D721Med (cell line): ENCODE measurements at regions not wholly inside any gene's neighbourhood (a gene's known extent, or its start where the extent isn't known, plus 50 kb on each side); places are given as distances from the start of the nearest gene placed in this dataset.

Experiments used
- DNase-seq: peaks from one replicate; pipeline ENCODE4 v3.0.0; 2011; ENCODE audit warnings: low spot score; ENCODE audit not compliant: insufficient read length
- FAIRE-seq: peaks from 2 replicates; lab custom pipeline; 2011; peaks lifted over from hg19 to GRCh38; lab: Jason Lieb, UNC
- TF ChIP-seq, protein P1 (sequence below): IDR thresholded peaks from 2 replicates; pipeline ENCODE4 v1.5.1; 2012; ENCODE audit warnings: mild to moderate bottlenecking, control low read depth; ENCODE audit not compliant: insufficient read depth; ENCODE audit errors: missing control alignments

DNA sequence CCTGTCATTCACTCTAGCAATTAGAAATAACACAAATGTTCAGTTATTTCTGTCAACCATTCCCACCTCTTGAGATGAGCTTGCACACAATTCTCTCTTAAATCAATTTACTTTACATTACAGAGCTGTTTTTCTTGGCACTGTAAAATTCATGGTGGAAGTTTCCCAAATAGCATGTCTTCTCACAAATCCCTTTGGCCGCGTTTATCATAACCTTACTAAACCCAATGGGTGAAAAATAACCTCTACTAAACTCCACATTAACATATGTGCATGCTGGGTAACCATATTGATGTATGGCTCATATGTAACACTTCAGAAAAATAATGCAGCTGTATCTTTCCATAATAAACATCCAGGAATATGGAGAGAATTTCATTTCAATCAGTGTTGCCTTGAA lies 75.5 kb upstream of the SULT1C3 start:
- no peak for FAIRE-seq
- no peak for DNase-seq
- TF ChIP-seq, protein P1, sequence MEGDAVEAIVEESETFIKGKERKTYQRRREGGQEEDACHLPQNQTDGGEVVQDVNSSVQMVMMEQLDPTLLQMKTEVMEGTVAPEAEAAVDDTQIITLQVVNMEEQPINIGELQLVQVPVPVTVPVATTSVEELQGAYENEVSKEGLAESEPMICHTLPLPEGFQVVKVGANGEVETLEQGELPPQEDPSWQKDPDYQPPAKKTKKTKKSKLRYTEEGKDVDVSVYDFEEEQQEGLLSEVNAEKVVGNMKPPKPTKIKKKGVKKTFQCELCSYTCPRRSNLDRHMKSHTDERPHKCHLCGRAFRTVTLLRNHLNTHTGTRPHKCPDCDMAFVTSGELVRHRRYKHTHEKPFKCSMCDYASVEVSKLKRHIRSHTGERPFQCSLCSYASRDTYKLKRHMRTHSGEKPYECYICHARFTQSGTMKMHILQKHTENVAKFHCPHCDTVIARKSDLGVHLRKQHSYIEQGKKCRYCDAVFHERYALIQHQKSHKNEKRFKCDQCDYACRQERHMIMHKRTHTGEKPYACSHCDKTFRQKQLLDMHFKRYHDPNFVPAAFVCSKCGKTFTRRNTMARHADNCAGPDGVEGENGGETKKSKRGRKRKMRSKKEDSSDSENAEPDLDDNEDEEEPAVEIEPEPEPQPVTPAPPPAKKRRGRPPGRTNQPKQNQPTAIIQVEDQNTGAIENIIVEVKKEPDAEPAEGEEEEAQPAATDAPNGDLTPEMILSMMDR = no peak

DNA sequence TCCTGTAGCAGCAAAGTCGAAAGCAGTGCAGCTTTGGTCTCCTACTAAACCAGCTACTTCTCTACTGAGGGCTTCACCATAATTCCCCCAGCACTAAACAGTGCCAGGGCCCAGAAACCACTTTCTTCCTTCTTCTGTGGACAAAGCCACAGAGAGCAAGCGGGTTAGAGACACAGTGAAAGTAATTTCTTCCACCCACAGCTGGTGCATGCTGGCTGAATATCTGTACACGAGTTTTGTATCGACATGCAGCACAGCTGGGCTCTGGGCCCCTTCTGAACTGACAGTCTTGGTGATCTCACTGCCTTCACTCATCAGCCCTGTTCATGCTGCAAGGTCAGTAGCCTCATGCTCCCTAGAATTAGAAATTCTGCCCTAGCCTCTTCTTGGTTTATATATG lies 74.0 kb upstream of the SULT1C3 start:
- TF ChIP-seq, protein P1 = no peak
- FAIRE-seq (no peak), DNase-seq (no peak)

DNA sequence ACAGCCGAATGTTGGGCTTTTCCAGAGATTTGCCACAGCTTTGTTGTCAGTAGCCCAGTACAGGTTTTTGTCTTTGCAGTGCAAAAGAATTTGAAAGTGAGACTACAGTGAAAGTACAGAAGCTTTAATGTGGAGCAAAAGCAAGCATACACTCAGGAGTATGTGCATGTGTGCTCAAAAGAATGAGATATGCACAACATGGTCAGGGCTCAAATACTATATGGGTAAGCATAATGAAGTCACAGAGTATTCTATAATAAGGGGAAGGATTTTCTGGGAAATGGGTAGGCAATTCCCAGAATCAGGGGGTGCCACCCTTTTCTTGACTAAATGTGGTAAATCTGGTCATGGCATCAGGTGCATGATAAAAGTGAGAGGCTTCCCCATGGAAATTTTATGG lies 72.1 kb upstream of the SULT1C3 start:
- TF ChIP-seq, protein P1 = no peak
- DNase-seq (no peak), FAIRE-seq (no peak)

DNA sequence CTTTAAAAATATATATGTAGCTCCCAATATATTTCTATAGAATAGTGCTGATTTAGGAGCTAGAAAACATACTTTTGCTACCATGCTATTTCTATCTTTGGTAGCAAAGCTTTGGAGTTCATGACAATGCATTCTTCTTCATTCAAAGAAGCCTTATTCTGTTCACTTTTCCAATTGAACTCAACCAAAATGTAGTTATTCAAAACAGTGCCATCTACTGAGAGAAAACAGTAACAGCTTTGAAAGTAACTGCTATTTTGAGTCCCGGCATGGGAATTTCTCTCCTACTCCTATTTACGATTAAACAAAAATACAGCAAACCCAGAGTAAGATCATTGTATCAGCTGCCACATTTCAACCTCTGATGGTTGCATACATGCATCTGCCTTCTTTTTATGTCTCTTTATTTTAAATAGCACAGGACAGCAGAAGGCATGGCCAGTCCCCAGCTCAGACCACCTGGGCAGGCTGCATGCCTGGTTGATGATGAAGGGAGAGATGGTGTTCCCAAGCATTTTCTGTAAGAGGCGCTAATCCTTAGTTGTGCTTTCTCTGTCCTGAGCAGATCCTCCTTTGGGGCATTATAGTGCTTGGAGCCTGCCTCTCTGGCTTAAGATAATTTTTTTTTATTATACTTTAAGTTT lies 69.7 kb upstream of the SULT1C3 start:
- FAIRE-seq (no peak), DNase-seq (no peak)
- TF ChIP-seq, protein P1 = peak; percentile 48

DNA sequence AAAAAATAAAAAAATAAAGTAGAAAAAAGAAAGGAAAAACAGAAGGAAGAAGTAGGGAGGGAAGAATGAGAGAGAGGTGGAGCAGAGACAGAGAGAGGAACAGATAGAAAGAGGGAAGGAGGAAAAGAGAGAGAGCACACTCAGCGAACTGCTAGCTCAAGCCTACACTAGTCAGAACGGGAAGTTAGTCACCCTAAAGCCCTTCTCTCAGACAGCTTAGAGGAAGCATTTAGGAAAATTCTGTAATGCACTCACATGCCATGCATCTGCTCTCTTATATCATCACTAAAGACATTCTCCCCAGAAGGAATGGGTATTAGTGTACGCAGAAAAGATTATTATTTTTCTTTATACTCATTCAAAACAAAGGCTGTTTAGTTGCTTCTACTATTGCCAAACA lies 68.1 kb upstream of the SULT1C3 start:
- FAIRE-seq (no peak), DNase-seq (no peak)
- TF ChIP-seq, protein P1 = no peak

DNA sequence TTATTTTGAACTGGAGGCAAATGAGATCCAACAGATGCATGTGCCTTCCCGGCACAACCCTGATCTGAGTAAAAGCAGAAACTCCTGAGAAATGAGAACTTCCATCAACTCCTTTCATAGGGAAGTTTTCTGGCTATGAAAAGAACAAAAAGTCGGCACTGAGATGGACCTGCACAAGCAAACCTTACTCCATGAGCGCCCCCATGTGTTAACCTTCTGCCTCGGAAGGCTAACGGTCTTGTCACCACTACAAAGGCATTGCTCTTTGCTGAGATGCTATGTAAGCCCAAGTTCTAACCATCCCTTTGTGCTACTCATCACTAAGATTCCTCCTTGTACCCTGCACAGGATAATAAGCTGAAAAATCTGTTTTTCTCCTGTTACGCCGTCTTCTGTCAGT lies 57.3 kb upstream of the SULT1C3 start:
- TF ChIP-seq, protein P1 = peak; percentile 29
- no peak for FAIRE-seq
- DNase-seq = no peak

DNA sequence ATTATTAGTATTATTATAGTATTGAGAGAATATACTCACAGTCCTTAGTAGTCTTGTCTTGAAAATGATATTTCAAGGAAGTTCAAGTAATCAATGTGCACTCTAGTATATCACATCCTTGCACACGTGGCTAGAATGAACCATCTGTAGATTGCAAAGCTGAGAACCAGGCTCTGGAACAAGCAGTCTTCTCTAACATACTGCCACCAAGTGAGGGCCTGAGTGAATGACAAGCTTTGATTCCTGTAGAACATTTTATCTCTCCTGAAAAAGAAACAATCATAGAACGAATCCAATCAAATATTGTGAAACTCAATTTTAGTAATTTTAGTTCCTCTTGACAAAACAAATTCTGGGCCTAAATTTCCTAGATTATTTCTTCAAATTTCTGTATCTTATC lies 55.3 kb upstream of the SULT1C3 start:
- TF ChIP-seq, protein P1 = peak; percentile 53
- DNase-seq (no peak), FAIRE-seq (no peak)
